H1 (cell line): ENCODE measurements at regions not wholly inside any gene's neighbourhood (a gene's known extent, or its start where the extent isn't known, plus 50 kb on each side); places are given as distances from the start of the nearest gene placed in this dataset.

Source experiments
- CREB1 ChIP-seq: IDR thresholded peaks from 2 replicates; pipeline ENCODE4 v1.6.1; 2012; ENCODE audit warnings: inconsistent platforms
- JUN ChIP-seq: IDR thresholded peaks from 2 replicates; pipeline ENCODE4 v1.6.1; 2011; ENCODE audit warnings: low read depth, mild to moderate bottlenecking, improper control_type of control experiment, low read length
- JUND ChIP-seq: IDR thresholded peaks from 2 replicates; pipeline ENCODE4 v1.6.1; 2011; ENCODE audit warnings: mild to moderate bottlenecking, improper control_type of control experiment, low read length
- NRF1 ChIP-seq: IDR thresholded peaks from 2 replicates; pipeline ENCODE4 v1.6.1; 2011; ENCODE audit warnings: mild to moderate bottlenecking, low read depth, low read length, improper control_type of control experiment
- SAP30 ChIP-seq: fragments of 300-600 bp; sonication (generic); IDR thresholded peaks from 2 replicates; pipeline ENCODE4 v1.7.1; 2012; ENCODE audit warnings: low read length, moderate library complexity, mild to moderate bottlenecking, inconsistent platforms; ENCODE audit not compliant: insufficient read depth, insufficient replicate concordance
- TBP ChIP-seq: IDR thresholded peaks from 2 replicates; pipeline ENCODE4 v1.6.1; 2011; ENCODE audit warnings: low read depth, low read length, improper control_type of control experiment
- TF ChIP-seq, protein P1 (sequence below): fragments of 300-600 bp; sonication (generic); IDR thresholded peaks from 2 replicates; pipeline ENCODE4 v1.7.1; 2012; ENCODE audit warnings: low read length, moderate library complexity, mild to moderate bottlenecking, inconsistent platforms; ENCODE audit not compliant: insufficient replicate concordance
- TF ChIP-seq, protein P2 (sequence below): IDR thresholded peaks from 2 replicates; pipeline ENCODE4 v1.6.1; 2011; ENCODE audit warnings: low read length, improper control_type of control experiment
- TF ChIP-seq, protein P3 (sequence below): IDR thresholded peaks from 2 replicates; pipeline ENCODE4 v1.6.1; 2011; ENCODE audit warnings: low read depth, mild to moderate bottlenecking, low read length; ENCODE audit not compliant: insufficient read depth

DNA sequence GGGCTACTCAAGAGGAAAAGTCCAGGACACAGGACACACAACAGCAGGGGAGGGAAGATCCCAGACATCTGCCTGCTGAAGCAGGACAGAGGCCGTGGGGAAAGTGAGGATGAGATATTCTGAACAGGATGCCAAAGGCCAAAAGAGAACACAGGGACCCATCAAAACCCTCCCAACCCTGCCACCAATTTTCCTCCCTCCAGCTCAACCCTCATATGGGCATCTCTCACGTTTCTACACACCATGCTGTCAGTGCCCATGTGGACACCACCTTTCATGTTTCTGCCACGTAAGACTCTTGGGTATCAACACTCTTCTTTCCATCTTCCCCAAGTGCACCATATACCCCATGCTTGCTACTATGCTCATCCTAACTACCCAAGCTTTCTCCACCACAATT, 97.6 kb downstream of the RNASEH2B start (continued):
- TF ChIP-seq, protein P1, sequence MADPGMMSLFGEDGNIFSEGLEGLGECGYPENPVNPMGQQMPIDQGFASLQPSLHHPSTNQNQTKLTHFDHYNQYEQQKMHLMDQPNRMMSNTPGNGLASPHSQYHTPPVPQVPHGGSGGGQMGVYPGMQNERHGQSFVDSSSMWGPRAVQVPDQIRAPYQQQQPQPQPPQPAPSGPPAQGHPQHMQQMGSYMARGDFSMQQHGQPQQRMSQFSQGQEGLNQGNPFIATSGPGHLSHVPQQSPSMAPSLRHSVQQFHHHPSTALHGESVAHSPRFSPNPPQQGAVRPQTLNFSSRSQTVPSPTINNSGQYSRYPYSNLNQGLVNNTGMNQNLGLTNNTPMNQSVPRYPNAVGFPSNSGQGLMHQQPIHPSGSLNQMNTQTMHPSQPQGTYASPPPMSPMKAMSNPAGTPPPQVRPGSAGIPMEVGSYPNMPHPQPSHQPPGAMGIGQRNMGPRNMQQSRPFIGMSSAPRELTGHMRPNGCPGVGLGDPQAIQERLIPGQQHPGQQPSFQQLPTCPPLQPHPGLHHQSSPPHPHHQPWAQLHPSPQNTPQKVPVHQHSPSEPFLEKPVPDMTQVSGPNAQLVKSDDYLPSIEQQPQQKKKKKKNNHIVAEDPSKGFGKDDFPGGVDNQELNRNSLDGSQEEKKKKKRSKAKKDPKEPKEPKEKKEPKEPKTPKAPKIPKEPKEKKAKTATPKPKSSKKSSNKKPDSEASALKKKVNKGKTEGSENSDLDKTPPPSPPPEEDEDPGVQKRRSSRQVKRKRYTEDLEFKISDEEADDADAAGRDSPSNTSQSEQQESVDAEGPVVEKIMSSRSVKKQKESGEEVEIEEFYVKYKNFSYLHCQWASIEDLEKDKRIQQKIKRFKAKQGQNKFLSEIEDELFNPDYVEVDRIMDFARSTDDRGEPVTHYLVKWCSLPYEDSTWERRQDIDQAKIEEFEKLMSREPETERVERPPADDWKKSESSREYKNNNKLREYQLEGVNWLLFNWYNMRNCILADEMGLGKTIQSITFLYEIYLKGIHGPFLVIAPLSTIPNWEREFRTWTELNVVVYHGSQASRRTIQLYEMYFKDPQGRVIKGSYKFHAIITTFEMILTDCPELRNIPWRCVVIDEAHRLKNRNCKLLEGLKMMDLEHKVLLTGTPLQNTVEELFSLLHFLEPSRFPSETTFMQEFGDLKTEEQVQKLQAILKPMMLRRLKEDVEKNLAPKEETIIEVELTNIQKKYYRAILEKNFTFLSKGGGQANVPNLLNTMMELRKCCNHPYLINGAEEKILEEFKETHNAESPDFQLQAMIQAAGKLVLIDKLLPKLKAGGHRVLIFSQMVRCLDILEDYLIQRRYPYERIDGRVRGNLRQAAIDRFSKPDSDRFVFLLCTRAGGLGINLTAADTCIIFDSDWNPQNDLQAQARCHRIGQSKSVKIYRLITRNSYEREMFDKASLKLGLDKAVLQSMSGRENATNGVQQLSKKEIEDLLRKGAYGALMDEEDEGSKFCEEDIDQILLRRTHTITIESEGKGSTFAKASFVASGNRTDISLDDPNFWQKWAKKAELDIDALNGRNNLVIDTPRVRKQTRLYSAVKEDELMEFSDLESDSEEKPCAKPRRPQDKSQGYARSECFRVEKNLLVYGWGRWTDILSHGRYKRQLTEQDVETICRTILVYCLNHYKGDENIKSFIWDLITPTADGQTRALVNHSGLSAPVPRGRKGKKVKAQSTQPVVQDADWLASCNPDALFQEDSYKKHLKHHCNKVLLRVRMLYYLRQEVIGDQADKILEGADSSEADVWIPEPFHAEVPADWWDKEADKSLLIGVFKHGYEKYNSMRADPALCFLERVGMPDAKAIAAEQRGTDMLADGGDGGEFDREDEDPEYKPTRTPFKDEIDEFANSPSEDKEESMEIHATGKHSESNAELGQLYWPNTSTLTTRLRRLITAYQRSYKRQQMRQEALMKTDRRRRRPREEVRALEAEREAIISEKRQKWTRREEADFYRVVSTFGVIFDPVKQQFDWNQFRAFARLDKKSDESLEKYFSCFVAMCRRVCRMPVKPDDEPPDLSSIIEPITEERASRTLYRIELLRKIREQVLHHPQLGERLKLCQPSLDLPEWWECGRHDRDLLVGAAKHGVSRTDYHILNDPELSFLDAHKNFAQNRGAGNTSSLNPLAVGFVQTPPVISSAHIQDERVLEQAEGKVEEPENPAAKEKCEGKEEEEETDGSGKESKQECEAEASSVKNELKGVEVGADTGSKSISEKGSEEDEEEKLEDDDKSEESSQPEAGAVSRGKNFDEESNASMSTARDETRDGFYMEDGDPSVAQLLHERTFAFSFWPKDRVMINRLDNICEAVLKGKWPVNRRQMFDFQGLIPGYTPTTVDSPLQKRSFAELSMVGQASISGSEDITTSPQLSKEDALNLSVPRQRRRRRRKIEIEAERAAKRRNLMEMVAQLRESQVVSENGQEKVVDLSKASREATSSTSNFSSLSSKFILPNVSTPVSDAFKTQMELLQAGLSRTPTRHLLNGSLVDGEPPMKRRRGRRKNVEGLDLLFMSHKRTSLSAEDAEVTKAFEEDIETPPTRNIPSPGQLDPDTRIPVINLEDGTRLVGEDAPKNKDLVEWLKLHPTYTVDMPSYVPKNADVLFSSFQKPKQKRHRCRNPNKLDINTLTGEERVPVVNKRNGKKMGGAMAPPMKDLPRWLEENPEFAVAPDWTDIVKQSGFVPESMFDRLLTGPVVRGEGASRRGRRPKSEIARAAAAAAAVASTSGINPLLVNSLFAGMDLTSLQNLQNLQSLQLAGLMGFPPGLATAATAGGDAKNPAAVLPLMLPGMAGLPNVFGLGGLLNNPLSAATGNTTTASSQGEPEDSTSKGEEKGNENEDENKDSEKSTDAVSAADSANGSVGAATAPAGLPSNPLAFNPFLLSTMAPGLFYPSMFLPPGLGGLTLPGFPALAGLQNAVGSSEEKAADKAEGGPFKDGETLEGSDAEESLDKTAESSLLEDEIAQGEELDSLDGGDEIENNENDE: no peak
- TF ChIP-seq JUND (no peak), TBP (no peak), JUN (no peak), CREB1 (no peak), SAP30 (no peak), NRF1 (no peak)
- TF ChIP-seq, protein P2, sequence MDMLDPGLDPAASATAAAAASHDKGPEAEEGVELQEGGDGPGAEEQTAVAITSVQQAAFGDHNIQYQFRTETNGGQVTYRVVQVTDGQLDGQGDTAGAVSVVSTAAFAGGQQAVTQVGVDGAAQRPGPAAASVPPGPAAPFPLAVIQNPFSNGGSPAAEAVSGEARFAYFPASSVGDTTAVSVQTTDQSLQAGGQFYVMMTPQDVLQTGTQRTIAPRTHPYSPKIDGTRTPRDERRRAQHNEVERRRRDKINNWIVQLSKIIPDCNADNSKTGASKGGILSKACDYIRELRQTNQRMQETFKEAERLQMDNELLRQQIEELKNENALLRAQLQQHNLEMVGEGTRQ: no peak
- TF ChIP-seq, protein P3, sequence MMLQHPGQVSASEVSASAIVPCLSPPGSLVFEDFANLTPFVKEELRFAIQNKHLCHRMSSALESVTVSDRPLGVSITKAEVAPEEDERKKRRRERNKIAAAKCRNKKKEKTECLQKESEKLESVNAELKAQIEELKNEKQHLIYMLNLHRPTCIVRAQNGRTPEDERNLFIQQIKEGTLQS: no peak
